Adrenal gland (tissue), 9 donors: ENCODE measurements at regions not wholly inside any gene's neighbourhood (a gene's known extent, or its start where the extent isn't known, plus 50 kb on each side); places are given as distances from the start of the nearest gene placed in this dataset.
A peak's percentile ranks its signal among the peaks of the same experiment; 100 is the strongest.

Source experiments
- DNase-seq, 7 donors: peaks; one replicate each; pipeline ENCODE4 v3.0.0-alpha.2; 2019 to 2020
- H3K27ac ChIP-seq, 5 donors: fragments of 200-600 bp; sonication (generic) in 4 of 5; 1 replicate in 3 of 5; 2 replicates in 2 of 5; pipeline versions ENCODE4 v1.5.1 to v1.8.0; 2016 to 2020; ENCODE audit warnings: mild to moderate bottlenecking in 1 of 5
- H3K27me3 ChIP-seq: fragments of 200-600 bp; 2 replicates; pipeline ENCODE4 v1.8.0; 2021
- H3K36me3 ChIP-seq, 2 donors: fragments of 200-600 bp; replicated peaks in 1 of 2; 1 replicate in 1 of 2; 2 replicates in 1 of 2; pipeline versions ENCODE4 v1.5.1 to v1.8.0; 2018 to 2022
- H3K4me1 ChIP-seq, 2 donors: fragments of 200-600 bp; replicated peaks in 1 of 2; 1 replicate in 1 of 2; 2 replicates in 1 of 2; pipeline versions ENCODE4 v1.5.1 to v1.8.0; 2018 to 2021
- H3K4me3 ChIP-seq, 4 donors: fragments of 200-600 bp; sonication (generic) in 3 of 4; one replicate each; pipeline ENCODE4 v1.5.1; 2016 to 2018
- H3K9me3 ChIP-seq, 3 donors: fragments of 200-600 bp; sonication (generic) in 1 of 3; replicated peaks in 1 of 3; 1 replicate in 2 of 3; 2 replicates in 1 of 3; pipeline versions ENCODE4 v1.5.1 to v1.8.0; 2016 to 2021
- POLR2A ChIP-seq, 2 donors: fragments of 450-650 bp; IDR thresholded peaks; one replicate each; pipeline ENCODE4 v1.6.1; 2017; ENCODE audit warnings: antibody characterized with exemption in 2 of 2, mild to moderate bottlenecking in 2 of 2, moderate library complexity in 1 of 2
- WGBS, 4 donors: extraction: QIAGEN DNeasy Blood & Tissue Kit in 2 of 4; methylation state at CpG; one replicate each; pipeline versions ENCODE4 v1.1.5 to v1.1.7; 2013 to 2017; 5-methylcytosine and 5-hydroxymethylcytosine counted together
- intact Hi-C, 2 donors: fragments of 100-400 bp; cut with DNase I; formaldehyde crosslinking; loops; one replicate each; pipeline versions ENCODE4 v1.14.1 to v1.15.0; 2022 to 2023
- TF ChIP-seq, protein P1 (sequence below), 6 experiments: fragments of 450-650 bp in 4 of 6; fragments of 200-600 bp in 2 of 6; sonication (generic) in 1 of 6; IDR thresholded peaks; 1 replicate in 5 of 6; 2 replicates in 1 of 6; pipeline versions ENCODE4 v1.5.1 to v1.8.0; 2016 to 2021; ENCODE audit warnings: antibody characterized with exemption in 6 of 6, mild to moderate bottlenecking in 2 of 6, moderate library complexity in 1 of 6
- donor health status: healthy with polysubstance abuse.
- donor health status: Bipolar disorder and iron deficiency.
- donor health status: DM: yes; HTN: yes; CAD: no.
- donor health status: DM: no; HTN: no; CAD: no.
- donor health status: DM: no; HTN: no; CAD: no.

DNA sequence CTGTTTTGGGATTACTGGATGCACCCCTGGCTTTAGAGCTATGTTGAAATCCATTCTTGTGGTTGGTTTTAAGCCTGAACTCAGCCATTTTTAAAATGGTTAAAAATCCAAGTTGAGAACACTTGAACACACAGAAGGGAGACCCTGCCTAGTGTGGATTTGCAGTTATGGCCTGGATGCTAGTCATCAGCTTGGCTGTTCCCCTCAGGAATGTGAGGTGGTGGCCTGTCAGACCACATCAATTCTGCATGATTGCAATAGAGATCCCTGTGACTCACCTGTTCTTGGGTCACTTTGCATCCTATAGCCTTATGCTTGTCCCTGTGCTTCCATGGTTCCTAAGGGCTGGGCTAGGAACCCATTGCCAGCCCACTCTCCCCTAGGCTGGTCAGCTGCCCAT, 454.1 kb downstream of the ATP23 start:
- intact Hi-C loops = no loop called here
- Histone ChIP-seq H3K4me3 (no peak overlapping the region), H3K36me3 (no peaks in the 10 kb centered on the region), H3K27ac (no peak overlapping the region), H3K4me1 (no peaks in the 10 kb centered on the region), H3K27me3 (no peaks in the 10 kb centered on the region), H3K9me3 (no peaks in the 10 kb centered on the region)
- TF ChIP-seq POLR2A (IDR thresholded peaks at IDR 0.05) = no peak
- TF ChIP-seq, protein P1, sequence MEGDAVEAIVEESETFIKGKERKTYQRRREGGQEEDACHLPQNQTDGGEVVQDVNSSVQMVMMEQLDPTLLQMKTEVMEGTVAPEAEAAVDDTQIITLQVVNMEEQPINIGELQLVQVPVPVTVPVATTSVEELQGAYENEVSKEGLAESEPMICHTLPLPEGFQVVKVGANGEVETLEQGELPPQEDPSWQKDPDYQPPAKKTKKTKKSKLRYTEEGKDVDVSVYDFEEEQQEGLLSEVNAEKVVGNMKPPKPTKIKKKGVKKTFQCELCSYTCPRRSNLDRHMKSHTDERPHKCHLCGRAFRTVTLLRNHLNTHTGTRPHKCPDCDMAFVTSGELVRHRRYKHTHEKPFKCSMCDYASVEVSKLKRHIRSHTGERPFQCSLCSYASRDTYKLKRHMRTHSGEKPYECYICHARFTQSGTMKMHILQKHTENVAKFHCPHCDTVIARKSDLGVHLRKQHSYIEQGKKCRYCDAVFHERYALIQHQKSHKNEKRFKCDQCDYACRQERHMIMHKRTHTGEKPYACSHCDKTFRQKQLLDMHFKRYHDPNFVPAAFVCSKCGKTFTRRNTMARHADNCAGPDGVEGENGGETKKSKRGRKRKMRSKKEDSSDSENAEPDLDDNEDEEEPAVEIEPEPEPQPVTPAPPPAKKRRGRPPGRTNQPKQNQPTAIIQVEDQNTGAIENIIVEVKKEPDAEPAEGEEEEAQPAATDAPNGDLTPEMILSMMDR (IDR thresholded peaks at IDR 0.05) = no peak
- no peak for DNase-seq

DNA sequence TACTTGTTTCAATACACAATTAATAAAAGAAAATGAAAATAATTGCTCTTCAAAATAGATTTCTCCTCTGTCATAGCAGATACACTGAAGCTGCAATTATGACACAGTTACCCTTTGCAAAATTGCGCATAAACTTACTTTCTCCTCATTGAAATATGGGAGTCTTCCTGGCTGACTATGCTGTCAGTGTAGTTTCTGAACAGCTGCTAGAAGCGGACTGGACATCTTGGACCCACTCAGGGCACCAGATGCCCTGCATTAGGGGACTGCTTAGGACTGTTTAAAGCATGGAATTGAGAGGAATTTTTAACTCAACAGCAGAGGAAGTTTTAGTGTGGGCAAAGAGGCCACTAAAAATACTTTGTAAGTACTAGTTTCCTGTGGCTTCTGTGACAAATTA, 454.9 kb downstream of the ATP23 start:
- Histone ChIP-seq H3K4me1 (no peaks in the 10 kb centered on the region), H3K9me3 (no peaks in the 10 kb centered on the region), H3K27ac (no peak overlapping the region), H3K4me3 (no peak overlapping the region), H3K36me3 (no peaks in the 10 kb centered on the region), H3K27me3 (no peaks in the 10 kb centered on the region)
- no peak for TF ChIP-seq POLR2A (IDR thresholded peaks at IDR 0.05)
- TF ChIP-seq, protein P1 (IDR thresholded peaks at IDR 0.05) = no peak
- 69 to 87% (median 76%) methylated on average over 2 of the region's 2 CpGs for WGBS, 4 donors
- no peak for DNase-seq
- intact Hi-C loops = no loop called here

DNA sequence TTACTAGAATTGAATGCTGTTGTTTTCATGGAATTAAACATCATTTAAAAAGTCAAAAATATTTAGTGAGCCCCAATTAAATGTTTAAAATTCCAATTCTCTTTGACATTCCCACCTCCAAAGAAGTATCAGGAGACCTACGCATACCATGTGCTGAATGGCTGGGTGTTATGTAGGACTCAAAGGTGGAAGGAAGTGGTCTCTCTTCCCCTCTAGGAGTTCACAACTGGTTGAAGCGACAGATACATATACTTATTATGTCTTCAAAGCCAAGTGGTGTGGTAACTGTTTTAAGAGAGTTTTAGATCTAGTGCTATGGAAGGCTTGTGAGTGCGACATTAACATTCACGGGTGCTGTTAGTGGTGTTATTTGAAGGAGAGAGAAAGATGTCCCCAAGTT, 464.0 kb downstream of the ATP23 start:
- no peak for DNase-seq
- no peaks in the 10 kb centered on the region for H3K27me3 ChIP-seq
- H3K9me3 ChIP-seq = no peaks in the 10 kb centered on the region
- WGBS, 4 donors = 91 to 97% (median 92%) methylated on average over 4 of the region's 4 CpGs
- H3K36me3 ChIP-seq = no peaks in the 10 kb centered on the region
- peaks cover 3 to 8% of the 10 kb centered on the region in 2 donors for H3K4me1 ChIP-seq
- no peak for TF ChIP-seq POLR2A (IDR thresholded peaks at IDR 0.05)
- TF ChIP-seq, protein P1 (IDR thresholded peaks at IDR 0.05) = no peak
- intact Hi-C loops = no loop called here
- no peak overlapping the region for H3K4me3 ChIP-seq
- H3K27ac ChIP-seq = no peak overlapping the region

DNA sequence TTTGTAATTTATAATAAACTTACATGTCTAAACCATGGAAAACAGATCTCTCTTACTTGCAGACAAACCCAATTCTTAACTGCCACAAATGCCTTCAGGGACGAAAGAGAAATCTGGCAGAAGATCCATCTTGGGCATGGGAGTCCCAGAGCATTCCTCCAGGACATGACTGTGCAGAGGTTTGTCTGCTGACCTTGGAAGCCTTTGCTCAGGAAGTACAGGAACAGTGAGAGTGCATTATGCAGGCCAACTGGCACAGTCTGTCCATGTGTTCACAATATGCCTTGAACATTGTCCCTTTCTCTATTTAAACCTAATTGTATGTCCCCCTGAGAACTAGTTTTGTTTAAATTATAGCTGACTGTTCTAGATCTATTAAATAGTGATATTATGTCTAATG, 467.1 kb downstream of the ATP23 start:
- WGBS, 4 donors = 5 to 17% (median 10%) methylated on average over 1 of the region's 1 CpG
- no peaks in the 10 kb centered on the region for H3K9me3 ChIP-seq
- peak overlapping the region in 1 of 5 donors; percentile 36 for H3K27ac ChIP-seq
- intact Hi-C loops = no loop called here
- peak in 6 of 7 donors; percentile 21 to 61 (median 48) for DNase-seq
- H3K36me3 ChIP-seq = no peaks in the 10 kb centered on the region
- H3K4me3 ChIP-seq = no peak overlapping the region
- H3K4me1 ChIP-seq = peaks cover 3 to 25% of the 10 kb centered on the region in 2 donors
- TF ChIP-seq, protein P1 (IDR thresholded peaks at IDR 0.05) = no peak
- TF ChIP-seq POLR2A (IDR thresholded peaks at IDR 0.05) = no peak
- no peaks in the 10 kb centered on the region for H3K27me3 ChIP-seq
